ENCODE measurements at regions not wholly inside any gene's neighbourhood (a gene's known extent, or its start where the extent isn't known, plus 50 kb on each side); places are given as distances from the start of the nearest gene placed in this dataset.
A peak's percentile ranks its signal among the peaks of the same experiment; 100 is the strongest.
"Not testable (repeated sequence)": the region's sequence is repeated elsewhere in the genome, so short reads cannot be mapped to it uniquely, and the experiment has no call there.

DNA sequence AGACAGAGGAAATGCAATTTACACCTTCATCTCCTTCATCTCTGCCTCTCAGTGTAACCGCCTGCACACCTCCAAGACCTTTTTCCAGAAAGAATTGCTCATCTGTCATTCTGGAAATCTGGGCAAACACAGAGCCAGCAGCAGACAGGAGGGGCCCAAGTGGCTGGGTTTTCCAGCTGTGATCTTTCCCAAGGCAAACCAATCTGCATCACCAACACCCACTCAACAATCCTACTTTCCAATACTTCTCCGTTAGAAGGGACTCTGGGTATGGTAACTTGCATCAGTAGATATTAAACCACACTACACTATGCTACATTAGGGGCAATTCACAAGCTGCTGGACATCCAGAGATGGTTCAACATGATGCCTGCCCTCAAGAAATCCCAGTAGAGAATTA, 781.8 kb upstream of the AUTS2 start:
- DNase-seq = no peak

DNA sequence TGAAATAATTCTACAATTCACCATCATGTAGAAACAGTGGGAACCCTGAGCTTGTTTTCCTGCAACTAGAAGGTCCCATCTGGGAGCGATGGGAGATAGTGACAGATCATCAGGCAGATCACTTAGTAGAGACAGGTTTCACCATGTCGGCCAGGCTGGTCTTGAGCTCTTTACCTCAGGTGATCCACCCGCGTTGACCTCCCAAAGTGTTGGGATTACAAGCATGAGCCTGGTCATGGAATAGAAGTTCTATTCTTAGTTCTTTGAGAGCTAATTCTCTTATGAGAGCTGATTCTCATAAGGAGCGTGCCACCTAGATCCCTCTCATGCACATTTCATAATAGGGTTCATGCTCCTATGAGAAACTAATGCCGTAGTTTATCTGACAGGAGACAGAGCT, 778.0 kb upstream of the AUTS2 start:
- DNase-seq = no peak

DNA sequence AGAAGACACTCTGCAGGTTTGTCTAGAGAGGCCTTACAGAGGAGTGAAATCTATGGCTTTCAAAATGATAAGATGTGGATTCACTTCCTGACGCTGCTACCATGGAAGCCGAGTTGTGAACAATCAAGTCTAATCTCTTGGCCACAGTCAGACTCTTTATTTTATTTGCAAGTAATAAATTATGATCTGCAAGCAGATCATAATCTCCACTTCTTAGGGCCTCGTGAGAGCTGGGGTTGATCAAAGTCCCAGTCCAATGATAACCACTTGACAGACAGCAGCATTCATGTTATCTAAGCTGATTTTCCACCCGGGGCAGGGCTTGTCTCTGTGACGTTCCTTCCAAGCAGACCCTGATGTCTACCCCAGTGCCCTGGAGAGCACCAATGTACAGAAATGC, 776.4 kb upstream of the AUTS2 start:
- DNase-seq = no peak

DNA sequence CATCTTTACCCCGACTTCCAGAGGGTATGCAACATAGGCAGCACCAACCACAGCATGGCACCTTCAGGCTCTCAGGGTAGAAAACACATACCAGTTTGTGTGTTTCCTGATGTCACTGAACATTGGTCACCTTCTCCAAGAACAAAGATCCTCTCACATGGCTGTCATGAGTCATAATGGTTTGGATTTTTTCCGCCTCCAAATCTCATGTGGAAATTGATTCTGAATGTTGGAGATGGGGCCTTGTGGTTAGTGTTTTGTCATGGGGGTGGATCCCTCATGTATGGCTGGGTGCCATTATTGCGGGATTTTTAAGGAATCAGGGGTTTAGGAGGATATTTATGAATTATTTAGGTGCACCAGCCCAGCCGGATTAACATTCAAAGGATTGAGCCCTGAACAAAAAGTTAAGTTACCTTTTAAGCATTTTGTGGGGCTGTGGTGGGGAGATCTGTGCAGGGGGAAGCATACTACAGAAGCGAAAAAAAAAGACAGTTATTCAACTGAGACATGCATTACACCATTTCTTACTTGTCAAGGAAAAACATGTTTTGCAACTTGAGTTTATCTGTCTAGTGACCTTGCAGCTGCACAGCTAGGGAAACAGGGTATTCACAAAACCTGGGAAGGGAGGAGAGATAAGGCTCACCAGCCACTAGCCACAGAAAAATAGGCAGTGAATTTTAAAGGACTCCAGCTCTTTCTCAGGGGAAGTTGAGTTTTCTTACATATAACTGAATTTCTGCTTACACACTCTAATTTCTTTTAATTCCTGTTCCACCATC, 774.1 kb upstream of the AUTS2 start:
- no peak for DNase-seq

DNA sequence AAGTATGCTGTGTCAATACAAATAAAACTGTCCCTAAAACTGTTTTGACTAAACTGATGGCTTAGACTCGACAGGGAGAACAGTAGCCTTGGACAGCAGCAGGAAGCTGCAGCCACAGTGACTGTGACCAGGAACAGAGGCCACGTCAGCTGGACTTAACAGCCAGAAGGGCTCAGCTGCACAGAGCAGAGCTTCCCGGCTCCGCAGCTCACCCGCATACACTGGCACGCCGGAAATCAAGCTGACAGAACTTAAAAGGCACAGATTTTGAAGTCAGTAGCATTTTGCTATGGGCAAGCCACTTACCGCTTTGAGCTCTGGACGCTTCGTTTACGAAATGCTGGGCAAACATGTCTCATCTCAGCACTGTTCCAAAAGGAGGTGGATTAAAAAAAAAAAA, 769.7 kb upstream of the AUTS2 start:
- DNase-seq = no peak

DNA sequence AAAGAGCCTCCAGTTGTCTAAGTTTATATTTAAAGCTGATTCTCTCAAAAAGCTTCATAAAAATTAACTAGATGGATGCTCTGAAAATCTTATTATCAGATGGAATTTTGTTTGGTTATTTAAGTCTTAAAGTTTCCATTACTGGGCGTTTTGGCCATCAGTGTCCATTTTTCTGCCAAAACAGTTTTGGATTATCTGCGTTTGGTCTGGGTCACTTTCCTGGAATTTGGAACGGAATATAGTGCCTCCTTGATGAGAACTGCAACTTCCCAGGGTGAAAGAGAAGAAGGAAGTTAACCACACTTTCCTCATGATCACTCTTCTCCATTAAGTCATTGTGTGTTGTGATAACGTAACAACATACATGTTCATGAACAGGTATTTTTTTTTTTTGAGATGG, 764.9 kb upstream of the AUTS2 start:
- DNase-seq = no peak

DNA sequence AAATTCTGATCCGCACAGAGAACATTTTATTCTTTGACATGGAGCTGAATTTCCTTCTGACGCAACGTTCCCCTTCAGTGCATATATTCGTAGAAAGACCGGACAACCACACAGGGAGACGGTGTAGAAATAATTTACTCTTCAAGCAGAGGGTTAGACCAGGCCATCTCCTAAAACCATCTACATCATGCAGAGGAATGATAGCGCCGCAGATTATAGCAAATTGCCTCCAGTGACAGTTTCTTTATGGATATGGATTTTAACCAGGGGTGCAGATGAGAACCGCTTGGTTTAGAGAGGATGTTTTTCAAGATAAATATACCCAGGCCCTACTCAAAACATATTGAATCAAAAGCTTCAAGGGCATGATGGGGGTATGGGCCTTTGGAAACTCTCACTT, 759.3 kb upstream of the AUTS2 start:
- no peak for DNase-seq

DNA sequence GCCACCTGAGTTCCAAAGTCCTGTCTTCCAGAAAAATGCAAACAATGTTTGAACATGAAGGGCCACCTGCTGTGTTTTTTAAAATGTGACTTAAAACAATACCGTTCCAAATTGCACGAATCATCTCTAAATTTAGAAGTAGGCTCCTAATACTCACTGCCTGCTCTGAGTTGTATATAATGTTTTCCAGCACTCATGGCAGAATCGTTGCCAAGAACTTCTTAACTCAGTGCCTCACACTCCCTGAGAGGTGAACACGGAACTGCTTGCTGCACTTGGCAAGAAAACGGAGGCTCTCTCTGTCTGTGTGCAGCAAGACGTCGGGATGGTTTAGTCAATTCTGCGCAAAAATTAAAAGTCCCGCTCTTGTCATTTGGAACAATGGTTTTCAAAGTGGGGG, 757.3 kb upstream of the AUTS2 start:
- DNase-seq = no peak

DNA sequence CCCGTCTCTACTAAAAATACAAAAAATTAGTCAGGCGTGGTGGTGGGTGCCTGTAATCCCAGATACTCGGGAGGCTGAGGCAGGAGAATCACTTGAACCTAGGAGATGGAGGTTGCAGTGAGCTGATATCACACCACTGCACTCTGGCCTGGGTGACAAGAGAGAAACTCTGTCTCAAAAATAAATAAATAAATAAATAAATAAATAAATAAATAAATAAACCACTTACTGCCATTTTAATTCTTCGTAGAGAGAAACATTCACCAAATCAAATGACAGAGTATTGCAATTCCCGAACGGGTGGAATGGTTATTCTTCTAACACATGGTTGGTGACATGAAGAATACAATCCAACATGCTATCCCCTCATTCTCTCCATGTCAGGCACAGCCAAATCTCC, 754.3 kb upstream of the AUTS2 start:
- DNase-seq = not testable (repeated sequence)

DNA sequence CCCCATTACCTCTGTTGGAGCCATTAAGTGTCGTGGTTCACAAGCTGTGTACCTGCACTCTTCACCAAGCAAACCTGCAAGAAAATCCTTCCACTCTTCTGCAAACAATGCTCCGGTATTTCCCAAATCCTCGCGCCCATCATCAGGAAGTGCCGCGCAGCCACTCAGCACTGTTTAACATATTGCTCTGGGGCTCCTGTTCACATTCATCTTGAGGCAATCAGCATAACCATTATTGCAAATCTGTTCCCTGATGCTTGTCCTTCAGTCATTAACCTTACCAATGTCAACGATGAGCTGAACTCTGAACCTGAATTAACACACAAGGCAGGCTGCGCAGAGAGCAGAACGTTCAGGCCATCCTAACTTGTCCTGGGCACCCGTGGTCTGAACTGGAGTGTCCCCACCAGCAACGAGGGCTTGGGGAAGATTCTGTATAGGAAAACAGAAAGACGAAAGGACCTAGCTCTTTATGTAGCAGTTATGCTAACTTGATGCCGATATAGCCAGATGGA, 751.4 kb upstream of the AUTS2 start:
- DNase-seq = no peak

DNA sequence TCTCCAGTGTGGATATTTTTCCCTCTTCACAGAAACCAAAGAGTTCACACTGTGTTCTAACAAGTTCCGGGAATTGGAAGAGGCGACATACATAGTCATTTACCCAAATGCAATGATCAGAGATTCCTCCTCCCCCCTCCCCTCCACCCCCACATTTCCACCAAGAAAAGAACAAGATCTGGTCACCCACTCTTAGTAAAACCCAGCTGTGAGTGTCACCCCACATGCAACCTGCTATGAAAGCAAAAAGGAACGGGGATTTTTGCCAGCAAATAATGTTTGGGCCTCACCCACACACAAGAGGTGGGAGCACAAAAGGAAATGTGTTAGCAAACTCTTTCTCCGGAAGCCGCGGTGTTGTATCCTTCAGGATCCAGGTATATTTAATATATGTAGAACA, 745.0 kb upstream of the AUTS2 start:
- DNase-seq = no peak

DNA sequence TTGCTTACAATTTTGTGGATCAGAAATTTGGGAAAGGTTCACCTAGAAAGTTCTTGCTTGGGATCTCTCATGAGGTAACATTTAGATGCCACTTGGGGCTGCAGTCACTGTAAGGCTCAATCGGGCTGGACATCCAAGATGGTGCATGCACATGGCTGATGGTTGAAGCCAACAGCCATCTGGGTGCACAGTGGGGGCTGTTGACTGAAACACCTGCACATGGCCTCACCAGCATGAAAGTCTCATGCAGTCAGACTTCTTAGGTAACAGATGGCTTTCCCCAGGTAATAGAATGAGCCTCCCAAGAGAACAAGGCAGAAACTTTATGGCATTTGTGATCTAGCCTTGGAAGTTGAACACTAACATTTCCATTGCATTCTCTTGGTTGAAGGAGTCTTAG, 740.7 kb upstream of the AUTS2 start:
- no peak for DNase-seq

DNA sequence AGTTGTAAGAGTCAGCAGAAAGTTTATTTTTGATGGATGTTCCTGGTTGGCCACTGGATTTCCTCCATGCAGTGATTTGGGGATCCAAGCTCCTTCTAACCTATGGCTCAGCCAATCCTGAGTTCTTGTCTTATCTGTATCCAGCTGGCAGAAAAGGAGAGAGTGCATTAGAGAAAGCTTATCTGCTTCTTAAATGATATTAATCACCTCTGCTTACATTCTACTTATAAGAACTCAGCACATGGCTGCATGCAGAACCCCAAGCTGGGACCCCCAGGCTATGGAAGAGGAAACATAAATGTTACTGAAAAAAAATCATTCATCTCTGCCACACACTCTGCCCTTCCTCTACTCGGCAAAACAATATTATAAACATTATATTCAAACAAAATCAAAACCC, 739.8 kb upstream of the AUTS2 start:
- no peak for DNase-seq

DNA sequence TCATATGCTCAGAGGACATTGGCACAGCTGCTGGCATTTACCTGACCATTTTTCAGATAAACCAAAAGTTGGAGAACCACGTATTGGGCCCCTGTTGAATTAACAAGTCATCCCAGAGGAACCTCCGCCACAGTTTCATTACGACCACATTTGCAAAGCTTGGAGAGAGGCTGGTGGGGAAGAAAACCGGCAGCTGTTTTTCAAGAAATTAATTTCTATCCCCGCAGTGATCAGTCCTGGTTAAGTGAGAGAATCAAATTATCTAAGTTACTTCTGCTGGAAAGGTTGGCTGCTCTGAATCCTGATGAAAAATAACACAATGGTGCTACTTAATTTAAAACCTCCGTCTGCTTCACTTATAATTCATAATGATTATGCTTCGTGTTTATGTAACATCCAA, 737.1 kb upstream of the AUTS2 start:
- DNase-seq = no peak

DNA sequence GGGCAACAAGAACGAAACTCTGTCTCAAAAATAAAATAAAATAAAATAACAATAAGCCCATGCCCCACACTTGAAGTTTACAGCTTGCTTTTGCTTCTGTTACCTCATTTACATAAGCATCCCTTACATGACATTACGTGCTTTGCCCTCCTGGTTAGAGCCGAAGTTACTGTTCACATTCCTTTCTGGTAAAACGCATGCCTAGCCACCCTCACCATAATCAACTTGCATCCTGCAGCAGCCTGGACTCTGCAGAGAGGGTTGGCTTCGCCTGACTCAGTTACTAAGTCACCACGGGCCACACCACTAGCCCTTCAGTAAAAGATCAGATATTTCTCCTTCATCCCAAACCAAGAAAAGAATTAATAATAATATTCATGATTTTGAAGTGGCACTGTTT, 736.0 kb upstream of the AUTS2 start:
- no peak for DNase-seq

DNA sequence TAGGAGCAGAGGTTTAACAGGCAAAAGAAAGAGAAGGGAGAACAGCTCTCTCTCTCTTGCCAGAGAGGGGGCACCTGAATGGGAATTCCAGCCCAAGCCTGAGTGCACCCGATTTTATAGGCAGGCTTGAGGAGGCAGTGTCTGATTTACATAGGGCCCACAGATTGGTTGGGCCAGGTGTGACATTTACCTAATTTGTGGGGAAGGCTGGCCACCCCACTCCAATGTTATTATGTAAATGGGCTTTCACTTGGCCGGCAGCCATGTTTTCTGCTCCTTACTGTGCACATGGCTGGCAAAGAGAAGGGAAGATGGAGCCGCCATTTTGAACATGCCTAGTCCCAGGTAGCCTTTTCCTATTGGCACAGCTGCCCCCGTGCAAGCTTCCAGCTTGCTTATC, 735.5 kb upstream of the AUTS2 start:
- DNase-seq = no peak

DNA sequence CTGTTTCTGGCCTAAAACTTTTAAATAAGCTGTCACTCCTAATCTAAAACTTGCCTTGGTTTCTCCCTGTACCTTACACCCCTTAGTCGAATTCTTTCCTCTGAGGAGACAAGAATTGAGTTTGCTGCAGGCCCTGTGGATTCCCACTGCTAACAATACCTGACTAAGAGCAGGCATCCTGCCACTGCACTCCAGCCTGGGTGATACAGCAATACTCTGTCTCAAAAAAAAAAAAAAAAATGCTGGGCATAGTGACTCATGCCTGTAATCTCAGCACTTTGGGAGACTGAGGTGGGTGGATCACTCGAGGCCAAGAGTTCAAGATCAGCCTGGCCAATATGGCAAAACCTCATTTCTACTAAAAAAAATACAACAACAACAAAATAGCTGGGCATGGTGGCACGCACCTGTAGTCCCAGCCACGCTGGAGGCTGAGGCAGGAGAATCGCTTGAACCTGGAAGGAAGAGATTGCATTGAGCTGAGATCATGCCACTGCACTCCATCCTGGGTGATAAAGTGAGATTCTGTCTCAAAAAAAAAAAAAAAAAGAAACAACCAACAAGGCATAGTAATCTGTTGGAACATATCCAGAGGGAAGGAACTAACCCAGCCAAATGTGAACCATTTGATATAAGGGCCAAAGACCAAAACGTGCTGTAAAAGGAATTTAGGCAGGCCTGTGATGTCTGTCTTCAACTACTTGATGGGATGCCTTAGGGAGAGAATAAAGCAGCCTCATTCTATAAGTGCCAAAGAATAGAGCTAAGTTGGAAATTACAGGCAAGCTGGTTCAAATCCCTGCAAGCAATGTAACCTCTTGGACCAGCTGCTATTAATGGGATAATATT, 732.7 kb upstream of the AUTS2 start:
- no peak for DNase-seq

DNA sequence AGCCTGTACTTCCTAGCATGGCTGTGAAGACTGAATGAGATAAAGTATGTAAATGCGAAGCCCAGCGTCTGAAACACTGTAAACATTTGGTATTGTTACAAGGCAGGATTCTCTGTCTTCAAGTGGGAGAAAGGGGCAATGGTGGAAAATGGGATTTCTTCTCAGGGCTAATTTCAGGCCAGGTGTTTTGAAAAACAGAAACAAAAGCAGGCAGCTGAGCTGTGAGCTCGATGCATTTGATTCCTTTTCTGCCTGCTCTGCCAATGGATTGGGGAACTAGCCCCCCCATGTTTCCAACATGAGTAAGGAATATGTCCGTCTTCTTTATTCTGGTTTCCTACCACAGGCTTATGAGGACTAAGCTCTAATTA, 732.1 kb upstream of the AUTS2 start:
- DNase-seq = no peak

DNA sequence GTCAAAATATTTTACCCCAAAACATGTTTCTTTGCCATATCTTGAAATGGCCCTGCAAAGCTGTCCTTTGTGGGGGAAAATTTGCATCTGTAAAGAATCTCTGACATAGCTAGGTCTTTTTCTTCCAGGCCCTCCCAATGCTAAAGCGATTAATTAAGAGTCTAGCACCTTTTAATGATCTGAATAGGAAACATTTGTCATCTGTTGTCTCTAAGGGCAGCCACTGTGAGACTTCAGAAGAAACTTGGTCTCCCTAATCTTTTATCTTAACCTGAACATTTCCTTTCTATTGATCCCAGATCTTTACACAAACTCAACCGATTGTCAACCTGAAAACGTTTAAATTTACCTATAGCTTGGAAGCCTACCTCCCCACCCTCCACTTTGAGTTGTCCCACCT, 731.6 kb upstream of the AUTS2 start:
- DNase-seq = not testable (repeated sequence)

DNA sequence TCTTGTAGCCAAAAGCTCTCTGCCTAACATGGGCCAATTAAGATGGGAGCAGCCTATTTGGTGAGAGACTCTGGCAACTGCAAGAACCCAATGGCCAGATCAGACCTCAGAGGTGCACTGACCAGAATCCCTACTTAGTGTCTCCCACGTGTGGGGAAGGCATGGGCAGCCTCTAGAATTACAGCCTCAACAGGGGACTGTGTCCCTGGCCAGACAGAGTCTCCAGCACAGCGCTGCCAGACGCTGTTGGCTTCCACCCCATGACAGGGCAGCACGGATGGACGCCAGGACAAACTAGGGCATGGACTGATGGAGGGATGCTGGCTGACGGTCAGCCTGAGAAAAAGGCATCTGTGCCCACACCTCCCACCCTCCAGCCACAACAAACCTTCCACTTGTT, 729.3 kb upstream of the AUTS2 start:
- DNase-seq = no peak

DNA sequence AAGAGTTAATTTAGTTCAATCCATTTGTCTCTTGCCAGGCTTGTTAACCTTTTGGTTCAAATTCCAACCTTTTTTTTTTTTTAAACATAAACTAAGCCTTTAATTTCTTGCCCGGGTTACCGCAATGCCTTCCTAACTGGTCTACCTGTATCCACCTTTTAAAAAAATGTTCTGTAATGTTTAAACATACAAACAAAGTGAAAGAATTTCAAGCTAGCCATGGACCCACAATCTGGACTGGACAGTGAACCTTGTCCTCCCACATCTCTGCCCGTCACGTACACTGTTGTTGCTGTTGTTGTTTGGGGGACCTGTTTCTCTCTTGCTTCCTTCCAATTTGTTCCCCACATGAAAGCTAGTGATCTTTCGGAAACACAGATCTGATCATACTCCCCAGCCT, 724.7 kb upstream of the AUTS2 start:
- DNase-seq = no peak

DNA sequence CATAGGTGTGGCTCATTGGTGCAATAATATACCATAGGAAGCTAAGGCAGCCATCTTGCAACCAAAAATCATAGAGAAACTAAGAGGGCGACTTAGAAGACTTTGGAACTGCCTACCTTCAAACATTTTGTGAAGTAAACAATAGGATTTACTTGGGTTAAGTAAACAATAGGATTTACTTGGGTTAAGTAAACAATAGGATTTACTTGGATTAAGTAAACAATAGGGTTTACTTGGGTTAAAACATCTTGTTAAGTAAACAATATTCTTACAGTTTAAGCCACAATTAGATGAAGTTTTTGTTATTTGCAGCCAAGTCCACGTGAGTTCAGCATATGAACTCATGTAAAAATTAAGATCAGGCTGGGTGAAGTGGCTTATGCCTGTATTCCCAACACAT, 722.4 kb upstream of the AUTS2 start:
- no peak for DNase-seq

DNA sequence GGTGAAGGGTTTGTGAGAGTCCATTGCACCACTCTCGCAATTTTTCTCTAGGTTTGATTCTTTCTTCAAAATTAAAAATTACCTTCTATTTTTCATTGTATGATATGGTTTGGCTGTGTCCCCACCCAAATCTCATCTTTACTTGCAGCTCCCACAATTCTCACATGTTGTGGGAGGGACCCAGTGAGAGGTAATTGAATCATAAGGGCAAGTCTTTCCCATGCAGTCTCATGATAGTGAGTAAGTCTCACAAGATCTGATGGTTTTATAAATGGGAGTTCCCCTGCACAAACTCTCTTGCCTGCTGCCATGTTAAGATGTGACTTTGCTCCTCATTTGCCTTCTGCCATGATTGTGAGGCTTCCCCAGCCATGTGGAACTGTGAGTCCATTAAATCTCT, 711.2 kb upstream of the AUTS2 start:
- not testable (repeated sequence) for DNase-seq

DNA sequence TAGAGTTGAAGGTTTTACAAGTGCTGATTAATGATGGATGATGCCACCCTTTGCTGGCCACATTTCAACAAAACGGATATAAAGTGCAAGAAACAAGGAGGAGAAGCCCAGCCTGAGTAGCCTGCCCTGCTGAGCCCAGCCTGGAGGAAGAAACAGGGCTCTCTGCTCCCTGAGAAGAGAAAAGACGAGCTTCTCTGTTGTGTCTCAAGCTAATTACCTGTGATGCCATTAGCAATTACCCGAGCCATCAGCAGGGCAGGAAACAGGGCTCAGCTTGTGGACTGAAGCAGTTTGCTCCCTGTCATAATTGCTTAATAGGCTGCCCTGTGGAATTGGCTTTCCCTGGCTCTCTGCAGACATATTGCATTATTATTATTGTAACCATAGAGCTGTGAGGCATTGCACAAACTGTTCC, 709.3 kb upstream of the AUTS2 start:
- peak; percentile 82 for DNase-seq
